GM12865 (cell line): ENCODE measurements at regions not wholly inside any gene's neighbourhood (a gene's known extent, or its start where the extent isn't known, plus 50 kb on each side); places are given as distances from the start of the nearest gene placed in this dataset.

Experiments used
- DNase-seq: peaks from one replicate; pipeline ENCODE4 v3.0.0; 2010; ENCODE audit warnings: low read depth
- H3K4me3 ChIP-seq: 2 replicates; pipeline ENCODE4 v1.5.1; 2011; ENCODE audit warnings: mild to moderate bottlenecking, low read depth, low read length, control low read depth
- TF ChIP-seq, protein P1 (sequence below): IDR thresholded peaks from 2 replicates; pipeline ENCODE4 v1.5.1; 2011; ENCODE audit warnings: low read length, control low read depth, low read depth, inconsistent platforms; ENCODE audit not compliant: insufficient read depth; ENCODE audit errors: missing control alignments

DNA sequence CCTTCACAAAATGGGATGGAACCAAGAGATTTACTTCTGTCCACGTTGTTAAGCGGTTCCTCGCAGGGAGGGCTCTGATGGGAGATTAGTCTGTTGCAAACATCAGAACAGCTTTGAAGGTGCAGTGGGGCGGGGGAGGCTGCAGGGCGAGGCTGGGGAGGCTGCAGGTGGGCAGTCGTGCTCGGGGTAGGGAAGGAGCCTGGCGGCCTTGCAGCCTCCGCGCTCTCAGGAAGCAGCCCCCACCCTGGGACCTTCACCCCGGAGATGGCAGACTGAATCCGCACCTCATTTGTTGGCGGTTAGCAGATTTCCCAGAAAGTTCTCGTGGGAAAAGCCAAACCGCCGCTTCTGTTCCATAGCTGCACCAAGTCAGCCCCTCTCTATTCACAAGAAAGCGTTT, 237.3 kb downstream of the BRD1 start:
- no peak for DNase-seq
- TF ChIP-seq, protein P1, sequence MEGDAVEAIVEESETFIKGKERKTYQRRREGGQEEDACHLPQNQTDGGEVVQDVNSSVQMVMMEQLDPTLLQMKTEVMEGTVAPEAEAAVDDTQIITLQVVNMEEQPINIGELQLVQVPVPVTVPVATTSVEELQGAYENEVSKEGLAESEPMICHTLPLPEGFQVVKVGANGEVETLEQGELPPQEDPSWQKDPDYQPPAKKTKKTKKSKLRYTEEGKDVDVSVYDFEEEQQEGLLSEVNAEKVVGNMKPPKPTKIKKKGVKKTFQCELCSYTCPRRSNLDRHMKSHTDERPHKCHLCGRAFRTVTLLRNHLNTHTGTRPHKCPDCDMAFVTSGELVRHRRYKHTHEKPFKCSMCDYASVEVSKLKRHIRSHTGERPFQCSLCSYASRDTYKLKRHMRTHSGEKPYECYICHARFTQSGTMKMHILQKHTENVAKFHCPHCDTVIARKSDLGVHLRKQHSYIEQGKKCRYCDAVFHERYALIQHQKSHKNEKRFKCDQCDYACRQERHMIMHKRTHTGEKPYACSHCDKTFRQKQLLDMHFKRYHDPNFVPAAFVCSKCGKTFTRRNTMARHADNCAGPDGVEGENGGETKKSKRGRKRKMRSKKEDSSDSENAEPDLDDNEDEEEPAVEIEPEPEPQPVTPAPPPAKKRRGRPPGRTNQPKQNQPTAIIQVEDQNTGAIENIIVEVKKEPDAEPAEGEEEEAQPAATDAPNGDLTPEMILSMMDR, result no peak
- H3K4me3 ChIP-seq, result no peak overlapping the region

DNA sequence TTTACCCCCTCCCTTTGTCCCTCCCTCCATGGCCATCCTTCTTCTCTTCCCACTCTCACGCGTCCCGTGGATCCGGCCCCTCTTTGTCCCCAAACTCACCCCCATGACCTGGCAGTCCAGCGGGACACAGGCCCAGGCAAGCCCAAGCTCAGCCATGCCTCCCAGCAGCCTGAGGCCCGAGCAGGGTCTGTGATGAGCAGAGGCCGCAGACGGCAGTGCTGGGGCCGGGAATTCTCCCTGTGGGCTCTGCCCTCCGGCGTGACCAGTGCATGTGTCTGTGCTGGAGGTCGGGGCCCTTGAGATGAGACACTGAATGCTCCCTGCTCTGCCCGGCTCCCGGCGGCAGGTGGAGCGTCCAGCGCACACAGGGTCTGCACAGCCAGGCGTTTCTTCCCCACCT, 237.9 kb downstream of the BRD1 start:
- no peak for DNase-seq
- no peak overlapping the region for H3K4me3 ChIP-seq
- TF ChIP-seq, protein P1, result no peak

DNA sequence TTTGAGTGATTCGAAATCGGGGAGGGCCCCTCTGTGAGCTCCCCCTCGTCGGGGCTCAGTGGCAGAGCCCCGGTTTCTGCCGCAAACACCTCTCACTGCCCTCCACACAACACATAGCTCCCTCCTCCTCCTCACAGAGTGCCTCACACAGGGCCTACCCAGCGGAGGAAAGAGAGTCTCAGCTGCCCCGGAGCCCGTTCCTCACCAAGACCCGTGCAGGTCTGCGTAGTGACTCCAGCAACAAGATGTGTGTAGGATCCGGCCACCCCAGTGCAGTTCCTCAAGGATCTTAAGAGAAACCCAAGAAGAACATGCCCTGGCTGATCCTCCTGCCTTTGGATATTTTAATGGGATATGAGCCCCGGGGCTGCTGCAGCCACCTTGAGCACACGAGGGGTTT, 238.4 kb downstream of the BRD1 start:
- DNase-seq, result no peak
- no peak overlapping the region for H3K4me3 ChIP-seq
- TF ChIP-seq, protein P1, result no peak

DNA sequence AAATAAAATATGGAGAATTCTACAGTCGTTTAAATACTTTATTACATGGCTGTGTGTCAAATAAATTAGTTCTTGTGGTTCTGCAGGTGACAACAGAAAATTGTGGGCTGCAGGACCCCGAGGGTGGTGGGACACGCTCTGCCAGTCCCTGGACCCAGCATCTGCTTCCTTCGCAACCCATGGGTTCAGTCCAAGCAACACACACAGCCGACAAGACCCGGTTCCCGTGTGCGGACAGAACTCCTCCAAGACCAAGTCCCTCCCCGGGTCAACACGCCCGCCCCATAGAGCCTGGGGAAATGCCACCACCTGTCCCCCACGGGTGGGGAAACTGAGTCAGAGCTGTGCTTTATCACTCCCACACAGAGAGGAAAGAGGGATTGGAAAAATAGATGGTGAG, 238.9 kb downstream of the BRD1 start:
- no peak overlapping the region for H3K4me3 ChIP-seq
- no peak for DNase-seq
- TF ChIP-seq, protein P1, result no peak

DNA sequence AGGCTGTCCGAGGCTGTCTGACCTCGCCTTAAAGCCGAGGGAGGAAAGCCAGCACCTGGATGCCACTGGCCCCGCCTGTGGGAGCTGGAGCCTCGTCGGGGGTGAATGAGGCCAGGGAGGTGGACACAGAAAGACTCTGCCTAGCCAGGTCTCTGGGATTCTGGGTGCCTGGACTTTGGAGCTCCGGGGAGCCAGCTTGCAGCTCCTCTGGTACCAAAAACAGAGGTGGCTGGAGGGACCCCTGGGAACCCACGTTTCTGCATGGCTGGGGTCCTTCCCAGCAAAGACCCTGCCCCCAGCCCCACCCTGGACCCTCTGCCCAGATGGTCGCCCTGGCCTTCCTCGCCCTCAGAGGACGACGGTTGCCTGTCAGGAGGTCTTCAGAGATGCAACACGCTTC, 239.7 kb downstream of the BRD1 start:
- TF ChIP-seq, protein P1, result no peak
- DNase-seq, result no peak

DNA sequence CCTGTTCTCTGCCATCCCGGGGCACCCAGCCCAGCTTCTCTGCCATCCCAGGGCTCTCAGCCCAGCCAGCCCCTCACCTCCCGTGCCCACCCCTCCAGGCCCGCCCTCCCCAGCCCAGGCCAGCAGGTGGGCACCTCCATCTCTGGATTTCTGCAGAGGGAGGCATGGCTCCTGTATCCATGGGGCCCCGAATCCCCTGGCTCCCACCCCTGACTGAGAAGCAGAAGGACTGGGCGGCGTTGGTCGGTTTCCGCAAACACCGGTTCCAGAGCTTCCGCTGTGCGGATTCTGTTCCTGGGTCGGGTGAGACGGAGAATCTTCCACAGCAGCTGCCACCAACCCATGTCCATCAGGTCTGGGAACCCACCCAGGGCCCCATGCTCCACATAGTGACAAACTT, 240.3 kb downstream of the BRD1 start:
- DNase-seq, result no peak
- TF ChIP-seq, protein P1, result no peak
- no peak overlapping the region for H3K4me3 ChIP-seq

More for the DNA sequence above, 239.7 kb downstream of the BRD1 start:
- H3K4me3 ChIP-seq, result no peak overlapping the region

DNA sequence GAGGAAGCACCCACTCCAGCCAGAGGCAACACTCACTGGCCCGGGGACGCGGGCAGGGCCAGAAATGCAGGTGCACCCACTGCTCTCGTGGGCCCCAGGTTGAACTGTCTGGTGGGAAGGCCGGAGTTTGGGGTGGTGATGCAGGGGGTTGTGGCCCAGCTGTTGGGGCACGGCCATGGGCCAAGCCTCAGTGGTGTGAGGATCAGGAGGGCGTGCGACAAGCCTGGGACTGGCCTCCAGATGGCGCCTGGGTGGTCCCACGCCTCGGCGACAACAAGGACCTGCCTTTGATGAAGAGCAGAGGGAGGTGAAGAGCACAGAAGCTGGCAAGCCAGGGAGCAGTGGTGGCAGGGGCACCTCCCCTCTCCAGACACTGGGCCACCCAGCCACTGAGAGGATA, 240.8 kb downstream of the BRD1 start:
- TF ChIP-seq, protein P1, result no peak
- no peak for DNase-seq
- no peak overlapping the region for H3K4me3 ChIP-seq
